Amniotic epithelial cell (primary cell): ENCODE measurements at regions not wholly inside any gene's neighbourhood (a gene's known extent, or its start where the extent isn't known, plus 50 kb on each side); places are given as distances from the start of the nearest gene placed in this dataset.

Source experiments
- DNase-seq: peaks from one replicate; pipeline ENCODE4 v3.0.0-alpha.2; 2010; ENCODE audit warnings: low read depth

DNA sequence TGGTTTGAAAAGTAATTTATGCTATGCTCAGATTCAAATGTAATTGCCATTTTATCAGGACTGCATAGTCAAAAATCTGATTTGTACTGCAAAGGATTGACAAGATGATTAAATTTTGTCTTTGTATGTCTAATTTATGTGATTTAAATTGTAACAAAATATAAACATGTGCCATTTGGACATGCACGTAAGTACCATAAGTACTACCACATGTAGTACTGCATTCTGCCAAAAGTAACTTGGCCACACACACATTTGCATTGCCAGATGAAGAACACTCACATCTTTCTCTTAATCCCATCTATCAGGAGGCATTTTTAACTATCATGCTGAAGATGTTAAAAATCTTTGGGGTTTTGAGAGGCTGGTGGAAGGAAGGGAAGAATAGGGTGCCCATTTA lies 133.3 kb downstream of the KLF12 start:
- DNase-seq: no peak

DNA sequence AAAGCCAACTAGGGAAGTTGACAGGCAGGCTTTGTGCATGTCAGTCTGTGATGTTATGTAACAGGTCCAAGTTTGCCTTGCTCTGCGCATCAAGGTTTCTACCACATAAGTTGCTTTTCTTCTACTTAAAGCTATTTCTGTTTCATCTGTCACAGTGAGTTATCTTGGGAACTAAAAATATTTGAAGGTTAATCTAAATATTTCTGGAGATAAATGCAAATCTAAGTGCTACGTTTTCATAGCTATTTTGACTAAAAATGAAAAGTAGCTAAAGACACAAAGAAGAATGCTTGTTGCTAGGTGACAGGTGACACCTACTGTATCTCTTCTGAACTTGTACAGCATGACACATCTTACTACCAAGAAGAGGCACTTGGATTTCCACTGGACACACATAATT lies 135.6 kb downstream of the KLF12 start:
- DNase-seq: no peak

DNA sequence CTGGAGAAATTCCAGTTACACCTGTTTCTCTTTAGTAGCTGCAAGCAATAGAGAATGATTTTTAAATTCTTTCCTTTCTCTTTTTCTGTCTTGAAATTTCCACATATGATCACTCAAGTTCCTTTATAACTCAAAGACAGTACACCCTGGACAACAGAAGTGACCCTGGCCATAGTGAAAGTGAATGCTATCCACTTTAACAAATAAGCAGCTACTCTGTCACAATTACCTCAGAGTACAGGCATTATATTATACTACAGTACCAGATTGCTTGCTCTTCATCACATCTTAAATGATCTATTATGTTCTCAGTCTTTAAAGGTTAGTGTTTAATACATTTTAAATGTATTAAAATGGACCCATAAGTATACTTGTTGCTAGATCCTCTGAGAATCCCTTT lies 136.2 kb downstream of the KLF12 start:
- DNase-seq: no peak

DNA sequence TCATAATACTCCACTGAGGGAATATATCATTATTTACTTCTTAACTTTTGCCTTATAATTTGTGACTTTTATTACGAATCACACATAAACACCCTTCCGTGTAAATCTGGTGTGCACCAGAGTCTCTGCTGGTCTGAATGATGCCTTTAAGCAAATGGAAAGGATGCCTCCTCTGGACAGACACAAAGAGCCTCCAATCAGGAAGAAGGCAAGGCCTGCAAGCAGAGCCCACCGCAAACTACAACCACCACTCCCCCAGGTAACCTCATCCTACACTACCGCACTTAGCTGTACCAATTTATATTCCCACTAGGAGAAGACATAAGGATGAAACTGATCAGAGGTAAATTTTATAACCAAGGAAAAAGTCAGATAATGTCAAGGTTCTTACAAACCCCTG lies 137.6 kb downstream of the KLF12 start:
- DNase-seq: no peak

DNA sequence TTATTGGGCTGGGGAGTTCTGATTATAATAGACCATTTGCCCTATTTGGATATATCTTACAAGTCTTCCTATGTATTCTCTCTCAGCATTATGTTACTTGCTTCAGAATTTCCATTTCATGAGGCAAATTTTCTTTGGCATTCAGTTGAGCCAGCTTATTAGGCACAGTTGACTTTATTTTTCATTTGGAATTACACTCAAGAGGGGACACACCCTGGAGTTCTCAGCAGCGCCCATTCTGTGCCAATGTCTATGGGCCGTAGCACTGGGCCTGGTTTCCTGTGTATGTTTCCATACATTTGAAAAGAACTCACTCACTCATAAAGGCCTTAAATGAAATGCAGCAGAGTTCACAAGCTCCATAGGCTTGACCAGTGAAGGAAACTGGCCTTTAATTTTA lies 138.5 kb downstream of the KLF12 start:
- DNase-seq: no peak

DNA sequence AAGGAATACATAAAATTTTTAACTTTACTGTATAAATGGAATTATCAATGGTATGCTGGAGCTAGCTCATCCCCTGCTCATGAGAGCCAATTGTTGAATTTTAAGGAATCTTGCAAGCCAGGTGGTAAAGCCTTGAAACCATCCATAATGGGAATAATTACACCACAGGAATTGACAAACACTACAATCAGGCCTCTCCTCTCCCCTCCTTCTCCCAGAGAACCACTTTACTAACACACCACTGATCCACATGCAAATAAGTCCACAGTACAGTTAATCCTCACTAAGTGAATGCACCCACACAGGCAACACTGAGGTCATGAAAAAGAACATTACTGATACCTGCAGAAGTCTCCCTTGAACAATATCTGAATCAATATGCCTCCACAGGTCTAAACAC lies 140.5 kb downstream of the KLF12 start:
- DNase-seq: peak; percentile 60

DNA sequence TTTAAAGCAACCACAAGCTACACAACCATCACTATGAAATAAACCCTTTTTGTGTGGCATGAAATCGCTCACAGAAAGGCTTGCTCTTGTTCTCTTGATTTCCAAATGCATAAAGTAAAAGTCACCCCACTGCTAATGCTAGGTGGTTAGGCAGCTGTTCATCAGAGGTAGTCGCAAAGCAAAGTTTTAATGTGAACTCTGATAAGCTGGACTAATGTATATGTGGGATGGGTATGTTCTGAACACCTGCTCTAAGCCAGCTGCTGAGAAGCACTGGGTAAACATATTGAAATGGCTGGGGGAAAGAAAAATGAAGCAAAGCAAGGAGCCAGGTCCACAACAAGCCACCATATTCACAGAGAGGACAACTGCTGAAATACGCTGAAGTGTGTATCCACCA lies 142.3 kb downstream of the KLF12 start:
- DNase-seq: no peak

DNA sequence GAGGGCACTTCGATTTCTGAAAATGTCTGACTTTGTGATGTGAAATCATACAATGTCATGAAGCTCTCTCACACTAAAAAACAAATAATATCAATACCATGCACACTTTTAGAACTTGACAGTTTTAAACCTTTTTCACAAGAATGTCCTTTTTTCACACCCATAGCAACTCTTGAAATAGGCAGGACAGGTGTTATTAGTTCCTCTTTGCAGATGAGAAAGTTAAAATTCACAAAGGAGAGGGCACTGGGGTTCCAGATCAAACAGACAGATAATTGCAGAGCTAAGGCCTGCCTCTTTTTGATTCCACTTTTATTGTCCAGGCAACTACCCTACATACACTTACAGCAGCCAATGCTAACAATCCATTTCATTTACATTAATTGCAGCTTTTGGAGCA lies 142.8 kb downstream of the KLF12 start:
- no peak for DNase-seq

DNA sequence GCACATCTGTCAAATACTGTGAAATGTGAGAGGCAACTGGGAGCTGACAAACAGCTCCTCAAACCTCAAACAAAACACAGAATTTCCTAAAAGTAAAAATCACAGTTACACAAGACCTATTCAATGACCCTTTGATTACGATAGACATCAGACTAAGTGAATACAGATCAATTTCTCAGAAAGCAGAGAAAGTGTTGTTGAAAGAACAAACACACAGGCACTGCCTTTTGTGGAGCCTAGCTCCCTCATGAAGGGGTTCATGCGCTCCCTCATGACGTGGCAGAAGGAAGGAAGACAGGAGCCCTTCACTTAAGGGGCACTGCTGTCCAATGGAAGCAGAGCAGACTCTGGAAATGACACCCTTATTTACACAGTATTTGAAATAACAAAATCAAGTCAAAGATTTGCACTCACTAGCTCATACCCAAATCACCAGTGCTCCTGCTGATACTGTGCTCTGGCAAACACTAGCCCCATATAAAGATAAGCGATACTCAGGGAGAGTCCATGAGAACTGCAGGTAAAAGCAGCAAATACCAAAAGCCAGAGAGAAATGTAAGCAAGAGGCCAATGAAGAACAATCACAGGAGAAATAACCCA lies 144.9 kb downstream of the KLF12 start:
- no peak for DNase-seq

DNA sequence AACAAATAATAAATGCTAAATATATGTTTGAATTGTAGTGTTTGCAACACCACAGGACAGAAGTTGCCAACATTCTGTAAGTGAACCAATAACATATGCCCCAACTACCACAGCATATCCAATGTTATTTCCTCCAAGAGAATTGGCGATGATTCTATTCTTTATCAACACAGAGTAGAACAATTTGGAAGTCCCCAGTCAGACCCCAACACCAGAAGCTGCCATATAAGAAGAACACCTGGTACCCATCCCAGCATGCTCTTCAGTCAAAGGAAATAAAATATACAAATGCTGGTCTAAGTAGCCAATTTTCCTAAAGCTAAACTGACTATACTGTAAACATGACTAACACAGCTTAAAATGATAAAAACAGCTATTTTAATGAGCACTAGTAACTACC lies 145.7 kb downstream of the KLF12 start:
- no peak for DNase-seq

DNA sequence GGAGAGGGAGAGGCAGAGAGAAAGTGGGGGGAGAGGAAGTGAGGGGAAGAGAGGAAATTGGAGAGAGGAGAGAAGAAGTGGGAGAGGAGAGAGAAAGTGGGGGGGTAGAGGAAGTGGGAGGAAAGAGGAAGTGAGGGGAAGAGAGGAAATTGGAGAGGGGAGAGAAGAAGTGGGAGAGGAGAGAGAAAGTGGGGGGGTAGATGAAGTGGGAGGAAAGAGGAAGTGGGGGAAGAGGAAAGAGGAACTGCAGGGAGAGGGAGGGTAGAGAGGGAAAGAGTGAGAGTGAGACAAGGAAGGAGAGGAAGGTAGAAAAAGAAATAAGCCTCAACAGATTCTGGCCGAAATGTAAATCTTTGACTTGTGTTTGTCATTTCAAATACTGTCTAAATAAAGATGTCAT lies 146.6 kb downstream of the KLF12 start:
- DNase-seq: no peak

DNA sequence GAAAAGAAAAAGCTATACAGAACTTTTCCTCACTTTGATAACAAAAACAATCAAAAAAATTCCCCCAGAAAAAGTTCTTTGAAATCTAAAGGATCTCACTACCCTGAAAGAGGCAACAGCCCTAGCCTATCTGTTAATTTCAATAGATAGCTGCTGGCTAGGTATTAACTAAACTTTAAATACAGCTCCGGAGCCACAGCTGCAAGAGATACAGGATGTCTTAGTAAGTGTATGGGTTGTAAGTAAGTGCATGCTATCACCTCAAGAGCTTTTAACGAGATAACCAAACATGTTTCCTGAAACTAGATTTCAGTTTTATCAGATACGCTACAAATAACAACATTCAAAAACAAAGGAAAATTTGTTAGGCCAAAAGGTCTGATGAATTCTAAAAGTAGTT lies 148.4 kb downstream of the KLF12 start:
- no peak for DNase-seq

DNA sequence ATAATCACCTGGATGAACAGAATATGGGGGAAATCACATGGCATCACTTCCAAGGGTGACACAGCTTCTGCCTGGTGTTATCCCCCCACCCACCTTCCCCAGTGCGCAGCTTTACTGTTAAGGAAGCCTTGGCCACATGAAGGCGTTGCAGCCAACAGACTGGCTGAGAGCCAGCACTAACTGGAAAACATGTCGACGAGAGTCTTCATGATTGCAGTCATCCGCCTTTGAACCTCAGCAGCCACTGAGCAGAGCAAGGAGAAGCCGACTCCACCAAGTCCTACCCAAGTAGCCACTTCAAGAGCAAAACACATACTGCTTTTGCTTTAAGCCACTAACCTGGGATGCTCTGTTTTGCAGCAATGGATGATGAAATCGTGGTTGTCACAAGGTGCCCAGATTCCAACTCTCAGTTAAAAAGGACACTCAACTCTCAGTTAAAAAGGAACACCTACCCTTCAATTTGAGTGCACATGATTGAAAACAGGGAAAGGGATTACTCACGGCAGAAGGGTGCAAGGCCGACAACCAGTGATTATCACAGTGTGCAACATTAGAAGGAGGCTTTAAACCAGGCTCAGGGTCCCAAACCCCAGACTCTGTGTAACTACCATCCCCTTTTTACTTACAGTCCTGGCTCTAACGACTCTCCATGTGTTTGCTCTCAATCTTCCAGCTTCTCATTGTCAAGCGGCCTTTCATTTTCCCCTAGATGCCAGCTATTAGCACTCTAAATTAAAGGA lies 149.1 kb downstream of the KLF12 start:
- DNase-seq: no peak

DNA sequence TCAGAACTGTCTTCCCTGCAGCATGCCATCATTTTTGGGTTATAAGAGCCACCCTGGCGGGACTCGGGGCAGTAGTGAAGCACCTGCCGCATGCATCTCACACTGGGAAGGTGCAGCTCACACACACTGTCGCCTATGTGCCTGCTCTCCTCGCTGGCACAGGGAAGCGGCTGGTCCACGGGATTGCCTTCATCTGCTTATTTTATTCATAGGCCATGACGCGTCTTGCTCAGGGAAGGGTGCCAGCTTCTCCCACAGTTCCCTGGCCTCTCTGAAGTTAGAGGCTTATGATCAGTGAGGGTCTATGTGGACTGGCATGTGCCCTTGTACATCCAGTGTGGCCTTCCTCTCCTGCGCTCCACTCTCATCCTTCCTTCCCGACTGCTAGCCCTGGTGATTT lies 150.0 kb downstream of the KLF12 start:
- no peak for DNase-seq

DNA sequence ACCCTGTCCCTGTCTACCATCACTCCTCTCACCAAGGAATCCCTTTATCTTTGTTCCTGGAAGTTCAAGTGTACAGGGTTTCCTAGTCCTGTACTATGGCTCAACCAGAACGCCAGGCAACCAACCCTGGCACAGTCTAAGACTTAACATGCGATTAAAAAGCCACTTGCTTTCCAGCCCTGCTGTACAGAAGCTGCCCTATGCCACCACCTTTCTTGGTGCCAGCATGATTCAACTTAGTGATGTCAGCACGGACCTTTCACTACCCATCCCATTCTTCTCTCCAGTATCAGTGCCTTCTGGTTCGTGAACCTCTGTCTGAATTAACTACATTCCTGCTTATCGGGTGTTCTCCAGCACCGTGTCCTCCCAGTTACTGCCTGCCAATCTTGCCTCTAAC lies 151.1 kb downstream of the KLF12 start:
- DNase-seq: peak; percentile 10

DNA sequence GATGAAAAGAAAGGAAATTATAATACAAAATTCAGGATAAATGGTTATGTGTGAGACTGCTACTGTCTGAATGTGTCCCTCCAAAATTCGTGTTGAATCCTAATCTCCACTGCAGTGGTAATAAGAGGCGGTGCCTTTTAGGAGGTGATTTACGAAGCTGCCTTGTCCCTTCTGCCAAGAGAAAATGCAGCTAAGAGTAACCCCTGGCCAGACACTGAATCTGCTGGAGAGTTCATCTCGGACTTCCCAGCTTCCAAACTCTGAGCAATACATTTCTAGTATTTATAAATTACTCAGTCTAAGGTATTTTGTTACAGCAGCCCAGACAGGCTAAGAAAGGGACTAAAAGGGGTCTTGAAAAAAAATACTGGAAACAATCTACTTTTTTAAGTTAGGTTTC lies 152.6 kb downstream of the KLF12 start:
- no peak for DNase-seq

DNA sequence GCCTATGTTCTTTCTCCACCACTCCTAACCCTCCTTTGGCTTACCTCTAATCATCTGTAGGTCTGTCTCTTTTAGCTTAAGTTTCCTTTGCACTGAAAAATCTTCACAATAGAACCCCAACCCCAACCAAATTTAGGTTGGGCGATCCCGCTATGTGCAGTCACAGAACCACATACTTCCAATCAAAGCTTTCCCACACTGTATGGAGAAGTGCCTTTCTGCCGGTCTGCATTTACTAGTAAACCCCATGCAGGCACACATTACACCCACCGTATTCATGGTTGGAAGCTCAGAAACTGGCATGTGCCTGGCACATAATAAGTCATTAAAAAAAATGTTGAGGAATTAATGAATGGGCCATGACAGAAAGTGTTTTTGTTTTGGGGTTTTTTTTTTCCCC lies 158.4 kb downstream of the KLF12 start:
- no peak for DNase-seq

DNA sequence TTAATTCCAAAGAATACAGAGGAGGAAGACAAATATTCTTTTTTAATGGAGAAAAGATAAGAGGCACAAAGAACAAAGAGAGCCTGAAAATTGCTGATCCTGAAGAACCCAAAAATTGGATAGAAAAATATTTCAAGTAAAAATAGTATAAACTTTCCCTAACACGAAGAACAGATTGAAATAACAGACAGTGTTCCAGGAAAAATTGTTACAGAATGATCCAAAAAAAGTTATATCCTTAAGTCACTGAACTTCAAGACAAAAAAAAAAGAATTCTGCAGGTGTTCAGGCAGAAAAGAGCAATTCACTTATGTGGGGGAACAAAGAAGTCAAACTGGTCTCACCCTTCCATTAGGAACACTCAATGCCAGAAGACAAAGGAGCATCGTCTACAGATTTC lies 160.2 kb downstream of the KLF12 start:
- no peak for DNase-seq

DNA sequence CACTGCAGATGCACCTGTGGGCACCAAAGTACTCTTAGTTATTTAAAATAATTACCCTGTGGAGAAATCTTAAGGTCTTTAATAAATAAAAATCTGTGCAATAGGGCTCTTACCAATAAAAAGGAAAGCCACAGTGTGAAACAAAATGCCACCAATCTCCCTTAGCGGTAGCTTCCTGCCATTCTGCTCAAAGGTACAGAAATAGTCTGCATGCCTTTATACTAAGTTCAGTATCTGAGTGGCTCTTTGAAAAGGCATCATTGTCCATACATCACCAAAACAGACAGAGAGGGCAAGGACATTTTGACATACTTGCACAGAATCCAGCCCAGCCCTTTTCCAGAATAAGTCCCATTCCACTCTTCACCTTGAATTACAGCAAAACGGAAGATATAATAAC lies 161.0 kb downstream of the KLF12 start:
- DNase-seq: no peak

DNA sequence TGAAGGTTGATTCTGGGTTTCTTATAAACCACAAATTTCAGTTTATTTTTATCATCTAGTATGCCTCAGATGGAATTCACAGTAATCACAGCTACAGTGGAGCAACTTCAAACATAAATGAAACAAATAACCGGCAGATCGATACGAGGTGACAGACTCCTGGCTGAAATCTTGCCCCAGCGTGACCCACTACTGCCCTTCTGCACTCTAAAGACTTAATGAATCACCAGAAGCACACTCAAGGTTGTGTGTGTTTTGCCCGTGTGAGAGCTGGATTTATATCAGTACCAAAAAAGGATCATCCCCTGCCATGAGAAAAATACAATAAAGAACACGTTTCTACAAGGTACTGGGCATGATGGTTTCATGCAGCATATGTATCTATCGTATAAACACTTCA lies 161.7 kb downstream of the KLF12 start:
- no peak for DNase-seq

DNA sequence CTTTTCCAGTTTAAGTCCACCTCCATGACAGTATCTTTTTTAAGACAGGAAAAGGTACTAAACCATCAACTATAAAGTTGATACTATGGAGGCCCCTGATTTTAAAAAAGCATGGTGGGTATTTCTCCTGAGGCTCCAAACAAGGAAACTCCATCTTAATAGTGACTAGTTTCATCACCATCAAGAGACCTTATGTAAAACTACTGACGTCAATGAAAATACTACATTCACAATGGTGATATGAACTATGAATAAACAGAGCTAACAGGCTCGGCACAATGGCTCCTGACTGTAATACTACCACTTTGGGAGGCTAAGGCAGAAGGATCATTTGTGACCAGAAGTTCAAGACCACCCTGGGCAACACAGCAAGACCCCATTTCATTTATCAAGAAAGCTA lies 162.7 kb downstream of the KLF12 start:
- DNase-seq: no peak

DNA sequence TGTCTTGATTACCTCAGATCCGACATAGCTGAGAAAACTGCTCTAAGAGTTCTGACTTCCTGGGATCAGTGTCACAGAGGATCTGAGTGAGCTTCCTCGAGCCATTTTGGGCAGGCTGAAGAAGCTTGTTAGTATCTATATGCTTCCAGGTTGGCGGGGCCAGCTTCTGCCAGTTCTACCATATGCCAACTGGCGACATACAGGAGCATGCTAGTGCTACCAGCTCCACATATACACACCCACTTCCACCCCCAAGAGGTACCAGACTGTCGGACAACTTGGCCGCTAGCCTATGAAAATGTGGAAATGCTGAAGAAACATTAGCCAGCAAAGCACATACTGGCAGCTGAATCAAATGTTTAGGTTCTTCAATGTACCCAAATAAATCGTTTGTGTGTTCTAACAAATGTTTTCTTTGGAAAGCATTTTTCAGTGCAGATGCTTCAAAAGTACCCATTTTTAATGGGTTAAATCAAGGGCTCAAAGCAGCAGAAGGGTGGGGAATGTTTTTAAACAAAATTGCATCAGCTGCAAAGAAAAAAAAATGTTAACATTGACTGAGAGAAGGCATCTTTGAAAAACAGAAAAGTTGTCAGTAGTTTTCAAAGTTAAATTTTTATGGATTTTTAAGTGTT lies 163.7 kb downstream of the KLF12 start:
- no peak for DNase-seq

DNA sequence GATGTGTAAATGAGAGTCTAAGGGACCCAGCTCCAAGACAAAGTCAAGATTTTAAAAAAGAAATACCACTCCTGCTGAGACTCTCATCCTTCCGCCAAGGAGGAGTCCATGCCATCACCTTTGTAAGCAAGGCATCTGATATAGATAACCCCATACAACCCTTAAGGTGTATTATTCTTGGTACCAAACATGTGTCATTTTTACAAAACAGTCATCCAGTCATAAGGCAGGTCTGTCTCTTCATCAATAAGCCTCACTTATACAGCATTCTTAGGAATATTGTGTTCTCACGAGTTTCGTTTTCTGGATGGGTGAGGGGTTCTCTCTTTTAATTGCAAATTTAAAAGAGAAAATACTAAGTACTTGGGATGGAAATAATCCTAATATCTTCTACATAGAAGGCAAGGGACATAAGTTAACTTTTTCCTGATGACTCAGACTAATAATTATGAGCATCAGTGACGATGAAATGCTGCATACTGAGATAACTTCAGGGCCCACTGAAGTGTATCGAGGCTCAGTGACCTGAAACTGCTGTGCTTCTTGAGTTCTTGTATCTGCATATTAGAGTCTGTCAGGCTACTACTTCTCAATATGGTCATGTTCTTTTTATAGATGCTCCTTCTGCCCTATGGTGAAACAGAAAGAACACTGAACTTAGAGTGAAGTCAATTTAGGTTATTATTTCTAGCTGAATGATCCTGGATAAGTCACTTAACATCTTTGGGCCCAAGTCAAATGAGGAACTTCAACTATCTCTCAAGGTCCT lies 166.6 kb downstream of the KLF12 start:
- DNase-seq: no peak
